ENCODE measurements at regions not wholly inside any gene's neighbourhood (a gene's known extent, or its start where the extent isn't known, plus 50 kb on each side); places are given as distances from the start of the nearest gene placed in this dataset.

DNA sequence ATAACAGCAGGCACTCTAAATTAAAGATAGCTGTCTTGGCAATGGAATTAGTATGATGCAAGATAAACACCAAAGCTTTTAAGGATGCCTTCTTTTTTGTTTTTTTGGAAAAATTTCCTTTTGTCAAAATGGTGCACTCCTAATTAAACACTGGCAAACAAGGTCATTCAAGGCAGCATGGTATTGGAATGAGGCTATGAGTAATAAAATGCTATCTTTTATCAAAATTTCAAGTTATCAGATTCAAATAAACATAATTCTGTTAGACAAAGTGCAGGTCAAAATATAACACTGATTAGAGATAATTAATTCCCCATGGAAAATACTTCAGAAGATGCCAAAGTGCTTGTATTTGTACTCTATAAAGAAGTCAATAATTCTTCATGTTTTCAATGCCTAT, 514.1 kb downstream of the TENT5A start:
- no peak for TF ChIP-seq EZH2 (IDR thresholded peaks at IDR 0.05)
- TF ChIP-seq POLR2AphosphoS5 (IDR thresholded peaks at IDR 0.05; ENCODE audit: borderline replicate concordance, low read depth, low read length), result no peak
- TF ChIP-seq FOXP2 (optimal IDR thresholded peaks at IDR 0.05; ENCODE audit: control extremely low read depth, extremely low read length, insufficient read depth), result no peak
